HEK293 (cell line): ENCODE measurements at regions not wholly inside any gene's neighbourhood (a gene's known extent, or its start where the extent isn't known, plus 50 kb on each side); places are given as distances from the start of the nearest gene placed in this dataset.

ENCODE experiments used
- CTCF ChIA-PET: fragments of 350-600 bp; formaldehyde crosslinking; extraction: SDS; loops from one replicate; lab custom pipeline; 2021; ENCODE audit warnings: antibody characterized with exemption; lab: Yijun Ruan, JAX
- POLR2A ChIA-PET: fragments of 300-600 bp; formaldehyde crosslinking; extraction: SDS; loops from one replicate; lab custom pipeline; 2020; ENCODE audit warnings: antibody characterized with exemption, inconsistent platforms; lab: Yijun Ruan, JAX
- H3K27ac ChIP-seq: fragments of 200-500 bp; sonication (Bioruptor generic); 2 replicates; pipeline ENCODE4 v1.5.1; 2014; ENCODE audit warnings: low read depth, low read length, control low read depth, inconsistent platforms; ENCODE audit errors: extremely low read depth
- H3K36me3 ChIP-seq, 2 experiments: fragments of 200-500 bp in 1 of 2; sonication (Bioruptor generic) in 1 of 2; 1 replicate in 1 of 2; 2 replicates in 1 of 2; pipeline ENCODE4 v1.5.1; 2014 to 2017; ENCODE audit warnings: inconsistent platforms in 2 of 2, low read length in 2 of 2; ENCODE audit not compliant: control insufficient read depth in 2 of 2, insufficient read depth in 1 of 2
- H3K4me1 ChIP-seq: fragments of 200-500 bp; sonication (Bioruptor generic); 2 replicates; pipeline ENCODE4 v1.5.1; 2014; ENCODE audit warnings: mild to moderate bottlenecking, low read length, inconsistent platforms; ENCODE audit not compliant: control insufficient read depth, insufficient read depth
- H3K4me3 ChIP-seq: 2 replicates; pipeline ENCODE4 v1.5.1; 2011; ENCODE audit warnings: low read depth, mild to moderate bottlenecking, control low read depth, low read length, moderate library complexity
- H3K9me3 ChIP-seq: fragments of 200-500 bp; sonication (Bioruptor generic); 2 replicates; pipeline ENCODE4 v1.5.1; 2014; ENCODE audit warnings: low read depth, low read length, inconsistent platforms; ENCODE audit not compliant: control insufficient read depth, insufficient read depth
- KLF1 ChIP-seq: fragments of 450-650 bp; formaldehyde crosslinking; IDR thresholded peaks from 2 replicates; pipeline ENCODE4 v1.5.1; 2016; ENCODE audit warnings: missing biosample characterization, missing genetic modification characterization
- SP7 ChIP-seq: fragments of 450-650 bp; formaldehyde crosslinking; IDR thresholded peaks from 2 replicates; pipeline ENCODE4 v1.5.1; 2016; ENCODE audit warnings: missing biosample characterization, missing genetic modification characterization
- YY2 ChIP-seq: fragments of 450-650 bp; formaldehyde crosslinking; IDR thresholded peaks from 2 replicates; pipeline ENCODE4 v1.5.1; 2016; ENCODE audit warnings: missing biosample characterization, missing genetic modification characterization
- ZBTB1 ChIP-seq: fragments of 450-650 bp; formaldehyde crosslinking; IDR thresholded peaks from 2 replicates; pipeline ENCODE4 v1.5.1; 2016; ENCODE audit warnings: missing biosample characterization, missing genetic modification characterization
- ZBTB8A ChIP-seq: fragments of 450-650 bp; formaldehyde crosslinking; IDR thresholded peaks from 2 replicates; pipeline ENCODE4 v1.5.1; 2016; ENCODE audit warnings: missing biosample characterization, missing genetic modification characterization
- ZFHX2 ChIP-seq: fragments of 450-650 bp; formaldehyde crosslinking; conservative IDR thresholded peaks from 2 replicates; pipeline ENCODE4 v1.5.1; 2016; ENCODE audit warnings: missing biosample characterization, missing genetic modification characterization
- ZFP69B ChIP-seq: fragments of 450-650 bp; formaldehyde crosslinking; IDR thresholded peaks from 2 replicates; pipeline ENCODE4 v1.5.1; 2016; ENCODE audit warnings: missing biosample characterization, missing genetic modification characterization
- ZIC2 ChIP-seq: fragments of 450-650 bp; formaldehyde crosslinking; IDR thresholded peaks from 2 replicates; pipeline ENCODE4 v1.5.1; 2016; ENCODE audit warnings: missing biosample characterization, missing genetic modification characterization
- ZNF133 ChIP-seq: fragments of 450-650 bp; formaldehyde crosslinking; IDR thresholded peaks from 2 replicates; pipeline ENCODE4 v1.5.1; 2016; ENCODE audit warnings: missing biosample characterization, missing genetic modification characterization
- ZNF140 ChIP-seq: fragments of 450-650 bp; formaldehyde crosslinking; IDR thresholded peaks from 2 replicates; pipeline ENCODE4 v1.5.1; 2016; ENCODE audit warnings: missing biosample characterization, missing genetic modification characterization
- ZNF157 ChIP-seq: fragments of 450-650 bp; formaldehyde crosslinking; IDR thresholded peaks from 2 replicates; pipeline ENCODE4 v1.5.1; 2016; ENCODE audit warnings: missing biosample characterization, missing genetic modification characterization
- ZNF366 ChIP-seq: fragments of 450-650 bp; formaldehyde crosslinking; conservative IDR thresholded peaks from 2 replicates; pipeline ENCODE4 v1.5.1; 2016; ENCODE audit warnings: missing biosample characterization, missing genetic modification characterization
- ZNF610 ChIP-seq: fragments of 450-650 bp; formaldehyde crosslinking; IDR thresholded peaks from 2 replicates; pipeline ENCODE4 v1.5.1; 2016; ENCODE audit warnings: missing biosample characterization, missing genetic modification characterization, borderline replicate concordance
- ZNF658 ChIP-seq: fragments of 450-650 bp; formaldehyde crosslinking; IDR thresholded peaks from 2 replicates; pipeline ENCODE4; 2016; ENCODE audit warnings: missing biosample characterization, missing genetic modification characterization
- ZNF664 ChIP-seq: fragments of 450-650 bp; formaldehyde crosslinking; IDR thresholded peaks from 2 replicates; pipeline ENCODE4 v1.5.1; 2016; ENCODE audit warnings: missing biosample characterization, missing genetic modification characterization
- ZNF837 ChIP-seq: fragments of 450-650 bp; formaldehyde crosslinking; IDR thresholded peaks from 2 replicates; pipeline ENCODE4 v1.5.1; 2016; ENCODE audit warnings: missing biosample characterization, missing genetic modification characterization
- ZSCAN23 ChIP-seq: fragments of 450-650 bp; formaldehyde crosslinking; IDR thresholded peaks from 2 replicates; pipeline ENCODE4 v1.5.1; 2016; ENCODE audit warnings: missing biosample characterization, missing genetic modification characterization
- ZSCAN30 ChIP-seq: fragments of 450-650 bp; IDR thresholded peaks from 2 replicates; pipeline ENCODE4 v1.5.1; 2018; ENCODE audit warnings: missing biosample characterization, mild to moderate bottlenecking, missing genetic modification characterization, moderate library complexity
- TF ChIP-seq, protein P1 (sequence below): fragments of 450-650 bp; formaldehyde crosslinking; IDR thresholded peaks from 2 replicates; pipeline ENCODE4 v1.5.1; 2017; ENCODE audit warnings: missing biosample characterization, missing genetic modification characterization
- TF ChIP-seq, protein P2 (sequence below): fragments of 450-650 bp; formaldehyde crosslinking; IDR thresholded peaks from 2 replicates; pipeline ENCODE4 v1.5.1; 2016; ENCODE audit warnings: missing biosample characterization, missing genetic modification characterization, low read depth
- TF ChIP-seq, protein P3 (sequence below): fragments of 450-650 bp; formaldehyde crosslinking; IDR thresholded peaks from 2 replicates; pipeline ENCODE4 v1.5.1; 2017; ENCODE audit warnings: missing biosample characterization, missing genetic modification characterization
- TF ChIP-seq, protein P4 (sequence below): fragments of 450-650 bp; formaldehyde crosslinking; IDR thresholded peaks from 2 replicates; pipeline ENCODE4 v1.5.1; 2016; ENCODE audit warnings: missing biosample characterization, missing genetic modification characterization
- TF ChIP-seq, protein P5 (sequence below): fragments of 450-650 bp; formaldehyde crosslinking; IDR thresholded peaks from 2 replicates; pipeline ENCODE4 v1.5.0; 2017; ENCODE audit warnings: missing biosample characterization, missing genetic modification characterization, borderline replicate concordance

DNA sequence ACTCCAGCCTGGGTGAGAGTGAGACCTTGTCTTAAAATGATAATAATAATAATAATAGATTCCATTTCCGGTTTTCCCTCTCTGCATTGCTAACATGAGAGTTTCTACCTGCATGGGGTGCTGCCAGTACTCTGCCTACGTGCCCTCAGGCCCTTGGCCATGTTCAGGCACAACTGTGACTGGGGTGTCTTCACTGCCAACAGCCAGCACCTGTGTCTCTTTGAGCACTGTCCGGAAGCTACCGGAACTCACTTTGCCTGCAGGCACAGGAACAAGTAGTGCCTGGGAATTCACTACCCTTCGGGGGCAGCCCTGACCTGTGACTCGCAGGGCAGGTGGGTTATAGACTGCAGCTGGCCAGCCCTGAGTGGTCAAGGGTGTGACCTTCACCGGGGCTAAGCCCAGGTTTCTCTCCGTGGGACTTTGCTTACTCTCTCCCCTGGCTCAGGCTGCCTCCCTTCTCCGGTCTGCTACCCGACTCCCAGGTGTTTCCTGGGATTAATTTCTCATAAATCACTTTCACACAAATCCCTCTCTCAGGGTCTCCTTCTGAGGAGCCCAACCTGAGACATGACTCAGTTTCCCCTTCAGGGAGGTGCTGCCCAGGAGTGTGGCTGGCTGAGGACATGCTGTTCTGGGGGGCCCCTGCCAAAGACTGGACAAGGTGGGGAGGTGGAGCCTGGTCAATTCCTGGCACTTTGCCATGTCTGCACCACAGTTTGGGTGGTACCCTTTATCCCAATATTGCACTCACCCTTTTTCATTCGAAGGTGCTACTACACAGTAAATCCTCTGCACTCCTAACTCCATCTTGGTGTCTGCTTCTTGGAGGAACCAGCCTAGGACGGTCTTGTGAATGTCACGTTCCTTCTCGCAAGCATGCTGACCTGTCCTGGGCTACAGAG is 79.5 kb upstream of the RALGAPA2 start:
- POLR2A ChIA-PET, result no interaction called here
- CTCF ChIA-PET, result interaction anchor here (1.2 kb wide), 1 partner anchor 33 kb away, joined by 4 read pairs; no protein-coding TSS in a partner anchor
- Histone ChIP-seq H3K4me1 (no peaks in the 10 kb centered on the region), H3K9me3 (no peaks in the 10 kb centered on the region), H3K36me3 (no peaks in the 10 kb centered on the region)
- TF ChIP-seq ZNF610 (tag by site-specific recombination), result no peak
- no peak for TF ChIP-seq ZNF366
- no peak for TF ChIP-seq ZNF133 (tag by site-specific recombination)
- TF ChIP-seq SP7, result no peak
- TF ChIP-seq ZNF658 (tag by site-specific recombination), result no peak
- TF ChIP-seq, all 188 proteins: peak for 0
- no peak overlapping the region for H3K4me3 ChIP-seq
- no peak overlapping the region for H3K27ac ChIP-seq

DNA sequence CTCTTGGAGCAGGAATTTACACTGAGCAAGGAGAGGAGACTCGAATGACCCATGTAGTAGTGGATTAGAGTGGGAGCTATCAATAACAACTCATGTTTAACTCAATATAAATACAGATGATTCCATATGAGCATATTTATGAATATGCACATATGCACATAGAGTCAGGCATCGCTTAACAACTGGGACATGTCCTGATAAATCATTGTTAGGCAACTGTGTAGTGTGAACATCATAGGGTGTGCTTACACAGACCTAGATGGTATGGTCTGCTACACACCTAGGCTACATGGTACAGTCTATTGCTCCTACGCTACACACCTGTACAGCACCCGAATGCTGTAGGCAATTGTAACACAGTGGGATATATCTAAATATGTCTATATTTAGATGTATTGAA is 75.9 kb upstream of the RALGAPA2 start:
- TF ChIP-seq ZIC2 (tag by site-specific recombination), result no peak
- no peak for TF ChIP-seq KLF1 (tag by site-specific recombination)
- TF ChIP-seq, protein P1, sequence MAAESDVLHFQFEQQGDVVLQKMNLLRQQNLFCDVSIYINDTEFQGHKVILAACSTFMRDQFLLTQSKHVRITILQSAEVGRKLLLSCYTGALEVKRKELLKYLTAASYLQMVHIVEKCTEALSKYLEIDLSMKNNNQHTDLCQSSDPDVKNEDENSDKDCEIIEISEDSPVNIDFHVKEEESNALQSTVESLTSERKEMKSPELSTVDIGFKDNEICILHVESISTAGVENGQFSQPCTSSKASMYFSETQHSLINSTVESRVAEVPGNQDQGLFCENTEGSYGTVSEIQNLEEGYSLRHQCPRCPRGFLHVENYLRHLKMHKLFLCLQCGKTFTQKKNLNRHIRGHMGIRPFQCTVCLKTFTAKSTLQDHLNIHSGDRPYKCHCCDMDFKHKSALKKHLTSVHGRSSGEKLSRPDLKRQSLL, result no peak
- TF ChIP-seq ZNF664 (tag by site-specific recombination), result no peak
- TF ChIP-seq, protein P2, sequence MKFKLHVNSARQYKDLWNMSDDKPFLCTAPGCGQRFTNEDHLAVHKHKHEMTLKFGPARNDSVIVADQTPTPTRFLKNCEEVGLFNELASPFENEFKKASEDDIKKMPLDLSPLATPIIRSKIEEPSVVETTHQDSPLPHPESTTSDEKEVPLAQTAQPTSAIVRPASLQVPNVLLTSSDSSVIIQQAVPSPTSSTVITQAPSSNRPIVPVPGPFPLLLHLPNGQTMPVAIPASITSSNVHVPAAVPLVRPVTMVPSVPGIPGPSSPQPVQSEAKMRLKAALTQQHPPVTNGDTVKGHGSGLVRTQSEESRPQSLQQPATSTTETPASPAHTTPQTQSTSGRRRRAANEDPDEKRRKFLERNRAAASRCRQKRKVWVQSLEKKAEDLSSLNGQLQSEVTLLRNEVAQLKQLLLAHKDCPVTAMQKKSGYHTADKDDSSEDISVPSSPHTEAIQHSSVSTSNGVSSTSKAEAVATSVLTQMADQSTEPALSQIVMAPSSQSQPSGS (tag by site-specific recombination), result no peak
- no peak for TF ChIP-seq ZNF837 (tag by site-specific recombination)
- no peak for TF ChIP-seq ZFP69B (tag by site-specific recombination)
- TF ChIP-seq, protein P3, sequence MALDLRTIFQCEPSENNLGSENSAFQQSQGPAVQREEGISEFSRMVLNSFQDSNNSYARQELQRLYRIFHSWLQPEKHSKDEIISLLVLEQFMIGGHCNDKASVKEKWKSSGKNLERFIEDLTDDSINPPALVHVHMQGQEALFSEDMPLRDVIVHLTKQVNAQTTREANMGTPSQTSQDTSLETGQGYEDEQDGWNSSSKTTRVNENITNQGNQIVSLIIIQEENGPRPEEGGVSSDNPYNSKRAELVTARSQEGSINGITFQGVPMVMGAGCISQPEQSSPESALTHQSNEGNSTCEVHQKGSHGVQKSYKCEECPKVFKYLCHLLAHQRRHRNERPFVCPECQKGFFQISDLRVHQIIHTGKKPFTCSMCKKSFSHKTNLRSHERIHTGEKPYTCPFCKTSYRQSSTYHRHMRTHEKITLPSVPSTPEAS (tag by site-specific recombination), result no peak
- TF ChIP-seq ZSCAN23, result no peak
- TF ChIP-seq ZBTB1 (tag by site-specific recombination), result no peak
- no peak for TF ChIP-seq ZSCAN30 (tag by site-specific recombination)
- no peak for TF ChIP-seq YY2 (tag by site-specific recombination)
- no peak for TF ChIP-seq ZNF140 (tag by site-specific recombination)
- no peak for TF ChIP-seq ZNF610 (tag by site-specific recombination)
- no peak for TF ChIP-seq ZNF157
- TF ChIP-seq, protein P4, sequence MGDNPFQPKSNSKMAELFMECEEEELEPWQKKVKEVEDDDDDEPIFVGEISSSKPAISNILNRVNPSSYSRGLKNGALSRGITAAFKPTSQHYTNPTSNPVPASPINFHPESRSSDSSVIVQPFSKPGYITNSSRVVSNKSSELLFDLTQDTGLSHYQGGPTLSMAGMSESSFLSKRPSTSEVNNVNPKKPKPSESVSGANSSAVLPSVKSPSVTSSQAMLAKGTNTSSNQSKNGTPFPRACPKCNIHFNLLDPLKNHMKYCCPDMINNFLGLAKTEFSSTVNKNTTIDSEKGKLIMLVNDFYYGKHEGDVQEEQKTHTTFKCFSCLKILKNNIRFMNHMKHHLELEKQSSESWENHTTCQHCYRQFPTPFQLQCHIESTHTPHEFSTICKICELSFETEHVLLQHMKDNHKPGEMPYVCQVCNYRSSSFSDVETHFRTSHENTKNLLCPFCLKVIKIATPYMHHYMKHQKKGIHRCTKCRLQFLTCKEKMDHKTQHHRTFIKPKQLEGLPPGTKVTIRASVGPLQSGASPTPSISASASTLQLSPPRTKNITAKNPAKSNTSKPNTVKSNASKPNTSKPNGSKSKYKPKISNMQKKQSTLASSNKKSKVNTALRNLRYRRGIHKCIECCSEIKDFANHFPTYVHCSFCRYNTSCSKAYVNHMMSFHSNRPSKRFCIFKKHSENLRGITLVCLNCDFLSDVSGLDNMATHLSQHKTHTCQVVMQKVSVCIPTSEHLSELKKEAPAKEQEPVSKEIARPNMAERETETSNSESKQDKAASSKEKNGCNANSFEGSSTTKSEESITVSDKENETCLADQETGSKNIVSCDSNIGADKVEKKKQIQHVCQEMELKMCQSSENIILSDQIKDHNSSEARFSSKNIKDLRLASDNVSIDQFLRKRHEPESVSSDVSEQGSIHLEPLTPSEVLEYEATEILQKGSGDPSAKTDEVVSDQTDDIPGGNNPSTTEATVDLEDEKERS, result no peak
- TF ChIP-seq, protein P5, sequence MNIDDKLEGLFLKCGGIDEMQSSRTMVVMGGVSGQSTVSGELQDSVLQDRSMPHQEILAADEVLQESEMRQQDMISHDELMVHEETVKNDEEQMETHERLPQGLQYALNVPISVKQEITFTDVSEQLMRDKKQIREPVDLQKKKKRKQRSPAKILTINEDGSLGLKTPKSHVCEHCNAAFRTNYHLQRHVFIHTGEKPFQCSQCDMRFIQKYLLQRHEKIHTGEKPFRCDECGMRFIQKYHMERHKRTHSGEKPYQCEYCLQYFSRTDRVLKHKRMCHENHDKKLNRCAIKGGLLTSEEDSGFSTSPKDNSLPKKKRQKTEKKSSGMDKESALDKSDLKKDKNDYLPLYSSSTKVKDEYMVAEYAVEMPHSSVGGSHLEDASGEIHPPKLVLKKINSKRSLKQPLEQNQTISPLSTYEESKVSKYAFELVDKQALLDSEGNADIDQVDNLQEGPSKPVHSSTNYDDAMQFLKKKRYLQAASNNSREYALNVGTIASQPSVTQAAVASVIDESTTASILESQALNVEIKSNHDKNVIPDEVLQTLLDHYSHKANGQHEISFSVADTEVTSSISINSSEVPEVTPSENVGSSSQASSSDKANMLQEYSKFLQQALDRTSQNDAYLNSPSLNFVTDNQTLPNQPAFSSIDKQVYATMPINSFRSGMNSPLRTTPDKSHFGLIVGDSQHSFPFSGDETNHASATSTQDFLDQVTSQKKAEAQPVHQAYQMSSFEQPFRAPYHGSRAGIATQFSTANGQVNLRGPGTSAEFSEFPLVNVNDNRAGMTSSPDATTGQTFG (tag by site-specific recombination), result no peak
- TF ChIP-seq ZBTB8A, result no peak
- no peak for TF ChIP-seq ZFHX2 (tag by site-specific recombination)
- Histone ChIP-seq H3K27ac (no peak overlapping the region), H3K9me3 (no peaks in the 10 kb centered on the region), H3K36me3 (no peaks in the 10 kb centered on the region), H3K4me1 (no peaks in the 10 kb centered on the region), H3K4me3 (no peak overlapping the region)
- CTCF ChIA-PET, result interaction anchor here (0.6 kb wide), 1 partner anchor 11 kb away, joined by 4 read pairs; no protein-coding TSS in a partner anchor
- POLR2A ChIA-PET, result no interaction called here
